Epithelial cell of esophagus (primary cell): ENCODE measurements at regions not wholly inside any gene's neighbourhood (a gene's known extent, or its start where the extent isn't known, plus 50 kb on each side); places are given as distances from the start of the nearest gene placed in this dataset.
"Not testable (repeated sequence)": the region's sequence is repeated elsewhere in the genome, so short reads cannot be mapped to it uniquely, and the experiment has no call there.

ENCODE experiments used
- DNase-seq: peaks from one replicate; pipeline ENCODE4 v3.0.0; 2010; ENCODE audit warnings: low read depth
- H3K4me3 ChIP-seq: 2 replicates; pipeline ENCODE4 v1.5.1; 2011; ENCODE audit warnings: mild to moderate bottlenecking, low read length, control low read depth
- CTCF ChIP-seq: IDR thresholded peaks from 2 replicates; pipeline ENCODE4 v1.5.1; 2011; ENCODE audit warnings: low read depth, mild to moderate bottlenecking, low read length, control low read depth, inconsistent platforms; ENCODE audit not compliant: insufficient read depth; ENCODE audit errors: missing control alignments

GRCh38 chr3:80898211-80898610, 863.2 kb downstream of the GBE1 start:
- TF ChIP-seq CTCF, result no peak
- no peak overlapping the region for H3K4me3 ChIP-seq
- DNase-seq, result no peak

GRCh38 chr3:80897005-80897404, 864.4 kb downstream of the GBE1 start:
- not testable (repeated sequence) for H3K4me3 ChIP-seq, DNase-seq

GRCh38 chr3:80890571-80890970, 870.9 kb downstream of the GBE1 start:
- TF ChIP-seq CTCF, result no peak
- DNase-seq, result no peak
- H3K4me3 ChIP-seq, result no peak overlapping the region

- TF ChIP-seq CTCF, result no peak
- H3K4me3 ChIP-seq, result no peak overlapping the region
- no peak for DNase-seq
Observed at GRCh38 chr3:80889535-80889934, 871.9 kb downstream of the GBE1 start.

GRCh38 chr3:80870476-80871041, 890.9 kb downstream of the GBE1 start:
- no peak for DNase-seq
- TF ChIP-seq CTCF, result no peak
- H3K4me3 ChIP-seq, result no peak overlapping the region

- no peak for TF ChIP-seq CTCF
- DNase-seq, result peak; percentile 0
- no peak overlapping the region for H3K4me3 ChIP-seq
Observed at GRCh38 chr3:80855482-80855881, 906.0 kb downstream of the GBE1 start.

GRCh38 chr3:80836395-80836794, 925.0 kb downstream of the GBE1 start:
- no peak for TF ChIP-seq CTCF
- H3K4me3 ChIP-seq, result no peak overlapping the region
- DNase-seq, result no peak
